HUDEP-2 (cell line): ENCODE measurements at regions not wholly inside any gene's neighbourhood (a gene's known extent, or its start where the extent isn't known, plus 50 kb on each side); places are given as distances from the start of the nearest gene placed in this dataset.

Source experiments
- DNase-seq, 76 experiments: peaks; one replicate each; lab custom pipeline; 2025; ENCODE audit not compliant: unreplicated experiment in 76 of 76; lab: John Stamatoyannopoulos, UW

GRCh38 chr2:228866044-228866443 is 405.0 kb downstream of the PID1 start:
- DNase-seq = no peak

DNA sequence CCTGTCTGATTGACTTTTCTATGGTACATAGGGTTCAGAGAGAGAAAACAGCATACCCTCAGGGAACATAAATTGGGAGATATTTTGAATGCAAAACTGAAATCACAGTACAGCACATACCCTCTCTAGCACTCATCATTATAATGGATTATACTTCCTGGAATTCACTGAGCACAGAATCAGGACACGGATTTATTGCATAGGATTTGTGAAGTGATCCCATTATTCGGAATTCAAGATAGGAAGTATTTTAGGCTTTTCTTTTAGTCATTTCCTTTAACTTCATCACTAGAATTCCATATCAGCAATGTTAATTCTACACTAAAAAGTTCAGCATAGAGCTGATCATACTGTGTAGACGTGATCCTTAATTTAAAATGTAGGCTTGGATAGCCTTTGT is 407.0 kb downstream of the PID1 start:
- no peak for DNase-seq

- no peak for DNase-seq
Measured at GRCh38 chr2:228860601-228861285, 410.3 kb downstream of the PID1 start.

DNA sequence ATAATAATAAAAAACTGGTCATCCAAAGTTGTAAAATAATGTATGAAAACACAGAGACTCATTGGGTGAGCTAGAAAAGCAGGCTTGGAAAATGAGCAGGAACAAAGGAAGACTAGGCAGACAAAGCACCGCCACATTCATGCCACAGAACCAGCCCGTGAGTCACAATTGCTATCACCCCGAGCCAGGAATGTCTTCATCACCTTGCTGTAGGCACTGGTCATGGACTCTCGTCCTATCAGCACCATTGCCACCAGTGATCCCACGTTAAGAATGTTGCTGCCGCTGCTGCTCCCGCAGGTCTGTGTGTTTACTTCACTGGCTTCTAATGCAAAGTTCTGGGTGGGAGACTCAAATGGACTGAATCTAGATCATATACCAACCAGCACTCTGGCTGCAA is 417.9 kb downstream of the PID1 start:
- DNase-seq = no peak

- no peak for DNase-seq
Measured at GRCh38 chr2:228848638-228849037, 422.4 kb downstream of the PID1 start.

DNA sequence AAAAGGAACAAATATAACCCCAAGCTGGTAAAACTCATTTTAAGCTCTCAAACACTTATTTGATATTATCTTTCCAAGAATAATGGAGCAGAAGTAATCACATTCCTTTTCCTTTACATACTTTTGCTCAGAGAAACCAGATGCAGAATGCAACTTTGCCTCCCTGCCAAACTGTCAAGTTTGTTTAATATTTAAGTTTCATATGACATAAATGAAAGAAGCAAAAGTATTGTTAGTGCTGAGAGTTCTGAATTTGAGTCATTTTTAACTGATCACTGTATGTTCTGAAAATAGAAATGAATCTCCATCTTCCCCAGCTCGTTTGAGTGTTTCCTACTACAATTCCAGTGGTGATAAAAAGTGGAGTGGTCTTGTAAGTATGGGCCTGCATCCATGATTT is 423.4 kb downstream of the PID1 start:
- DNase-seq = no peak

- no peak for DNase-seq
Measured at GRCh38 chr2:228846161-228846560, 424.9 kb downstream of the PID1 start.

DNA sequence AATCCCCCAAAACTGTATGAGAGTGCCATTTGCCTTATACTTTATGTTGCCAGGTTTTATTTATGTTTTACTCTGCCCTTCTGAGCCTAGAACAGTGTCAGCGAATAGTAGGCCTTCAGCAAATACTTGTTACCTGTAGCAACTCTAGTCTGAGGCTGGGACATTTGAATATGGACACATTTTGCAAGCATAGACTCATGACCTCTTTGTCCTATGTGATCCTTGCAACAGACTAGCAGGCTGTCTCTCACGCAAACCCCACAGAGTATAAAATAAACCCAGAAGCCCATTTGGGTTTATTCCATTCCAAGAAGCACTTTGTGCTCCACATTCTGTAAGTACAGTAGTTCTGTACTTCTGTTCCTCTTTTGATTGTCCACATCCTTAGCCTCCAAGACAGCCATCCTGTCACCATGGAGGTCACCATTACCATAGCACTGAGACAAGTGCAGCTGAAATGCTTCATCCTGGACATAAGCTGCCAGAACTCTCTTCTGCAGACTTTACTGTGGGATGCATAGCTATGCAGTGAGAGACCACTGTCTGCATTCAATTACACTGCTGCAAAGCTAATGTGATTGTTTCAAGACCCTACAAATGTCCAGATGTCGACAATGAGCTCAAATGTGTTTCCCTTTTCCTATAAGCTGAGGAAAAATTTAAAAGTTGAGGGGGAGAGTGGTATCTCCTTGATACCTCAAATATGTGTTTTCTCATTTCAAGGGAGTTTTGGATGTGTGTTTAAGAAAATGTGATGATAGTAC is 425.7 kb downstream of the PID1 start:
- DNase-seq = no peak

DNA sequence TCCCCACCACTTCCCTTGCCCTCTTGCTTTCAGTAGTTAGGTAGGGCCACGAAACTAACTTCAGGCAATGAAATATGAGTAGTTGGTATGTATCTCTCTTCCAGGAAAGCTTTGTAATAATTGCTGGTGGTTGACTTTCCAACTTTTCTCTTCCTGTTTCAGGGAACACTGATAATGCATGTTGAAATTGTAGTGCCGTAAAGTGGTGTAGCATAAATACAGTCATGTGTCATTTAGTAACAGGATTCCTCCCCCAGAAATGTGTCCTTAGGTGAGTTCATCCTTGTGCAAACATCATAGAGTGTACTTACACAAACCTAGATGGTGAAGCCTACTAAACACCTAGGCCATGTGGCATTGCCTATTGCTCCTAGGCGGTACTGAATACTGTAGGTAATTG is 429.2 kb downstream of the PID1 start:
- DNase-seq = no peak

DNA sequence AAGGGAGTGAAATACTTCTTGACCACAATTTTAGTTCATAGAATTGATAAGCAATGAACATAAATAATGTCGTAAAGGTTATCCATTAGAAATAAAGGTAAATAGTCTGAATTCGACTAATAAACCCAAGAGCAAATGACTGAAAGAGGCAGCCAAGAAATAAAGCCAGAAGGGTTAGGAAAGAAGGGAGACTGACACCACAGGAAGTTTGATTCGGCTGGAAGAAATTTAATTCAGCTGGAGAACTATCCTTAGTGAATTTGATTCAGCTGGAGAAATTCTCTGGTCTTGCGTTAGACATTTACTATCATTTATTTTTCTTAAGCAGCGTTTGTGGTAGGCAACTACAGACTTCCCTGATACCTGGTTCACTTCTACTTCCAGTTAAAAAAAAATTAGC is 429.6 kb downstream of the PID1 start:
- DNase-seq = no peak

- DNase-seq = no peak
Measured at GRCh38 chr2:228840743-228841114, 430.4 kb downstream of the PID1 start.

- no peak for DNase-seq
Measured at GRCh38 chr2:228840113-228840742, 430.9 kb downstream of the PID1 start.

GRCh38 chr2:228839421-228839876 is 431.6 kb downstream of the PID1 start:
- DNase-seq = no peak

DNA sequence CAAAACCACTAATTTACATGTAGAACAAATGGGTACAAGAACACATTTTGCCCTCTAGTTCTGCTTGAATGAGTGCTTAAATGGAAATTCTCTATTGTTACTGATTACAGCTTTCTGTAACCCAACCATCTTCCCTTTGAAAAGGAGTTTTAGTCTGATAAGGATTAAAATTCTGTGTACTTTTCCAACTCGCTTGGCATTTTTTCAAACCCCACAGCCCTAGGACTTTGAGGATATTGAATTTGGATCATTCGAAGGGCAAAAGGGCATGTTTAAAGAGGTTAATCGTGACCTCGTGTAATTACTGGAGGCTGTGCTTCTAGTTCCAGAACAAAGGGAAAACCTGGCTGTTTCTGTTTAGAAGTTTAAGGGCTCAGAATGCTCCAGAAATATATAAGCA is 432.3 kb downstream of the PID1 start:
- no peak for DNase-seq

DNA sequence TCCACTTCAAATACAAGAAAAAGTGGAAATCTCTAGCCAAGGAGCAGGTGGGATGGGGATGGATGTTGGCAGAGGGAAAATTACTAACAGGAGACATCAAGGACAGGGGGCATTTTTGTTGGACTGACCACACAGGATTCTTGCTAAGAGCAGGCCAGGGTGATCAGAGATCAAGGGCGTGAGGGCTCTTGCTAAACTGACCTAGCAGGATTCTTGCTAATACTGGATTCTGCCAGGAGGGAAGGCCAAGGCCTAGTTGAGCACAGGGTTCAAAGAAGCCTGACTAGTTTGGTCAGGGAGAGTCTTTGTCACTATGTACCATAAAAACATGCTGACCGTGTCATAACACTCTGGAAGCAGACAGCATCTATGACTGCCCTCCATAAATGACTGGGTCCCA is 442.7 kb downstream of the PID1 start:
- DNase-seq = no peak

DNA sequence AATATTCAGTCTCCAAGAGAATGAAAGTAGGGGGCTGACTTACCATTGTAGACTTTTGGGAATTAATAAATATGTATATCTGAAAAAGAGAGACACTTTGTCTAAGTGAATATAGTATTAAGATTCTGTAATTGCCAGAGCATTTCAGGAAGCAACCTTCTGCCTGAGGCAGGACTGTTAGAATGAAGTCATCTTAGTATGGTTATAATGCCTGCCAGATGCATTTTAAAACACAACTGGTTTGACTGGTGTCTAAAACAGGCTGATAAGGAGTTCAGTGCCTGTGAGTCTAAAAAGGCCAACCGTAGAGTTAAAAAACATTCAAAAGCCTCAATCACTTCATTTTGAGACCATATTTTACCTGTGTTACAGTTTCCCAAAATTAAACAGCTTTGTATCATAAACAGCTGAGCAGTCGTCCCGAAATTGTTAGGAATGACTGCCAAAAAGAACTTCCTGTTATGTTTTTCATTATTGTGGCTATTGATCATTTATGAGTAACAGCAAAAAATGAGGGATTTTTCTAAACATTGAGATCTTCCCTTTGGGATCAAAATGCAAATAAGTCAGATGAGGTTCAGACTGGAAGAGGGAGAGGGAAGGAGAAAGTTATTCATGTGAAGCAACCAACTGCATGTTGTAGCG is 443.9 kb downstream of the PID1 start:
- no peak for DNase-seq

DNA sequence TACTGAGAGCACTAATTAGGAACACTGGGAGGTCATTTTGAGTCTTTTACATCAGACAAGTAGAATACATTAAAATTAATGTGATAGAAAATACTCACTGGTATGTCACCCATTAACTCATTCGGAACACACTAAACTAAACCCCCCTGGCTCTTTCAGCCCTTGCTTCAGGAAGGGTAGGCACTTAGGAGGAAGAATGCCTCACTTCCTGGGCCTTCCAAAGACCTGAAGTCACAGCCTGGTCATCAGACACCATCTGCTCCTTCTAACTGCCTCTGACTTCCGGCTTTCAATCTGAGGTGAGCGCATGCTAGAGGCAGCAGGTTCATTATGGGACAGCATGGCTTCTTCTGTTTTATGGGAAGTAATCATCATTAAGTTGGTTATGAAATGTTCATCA is 451.4 kb downstream of the PID1 start:
- DNase-seq = no peak

DNA sequence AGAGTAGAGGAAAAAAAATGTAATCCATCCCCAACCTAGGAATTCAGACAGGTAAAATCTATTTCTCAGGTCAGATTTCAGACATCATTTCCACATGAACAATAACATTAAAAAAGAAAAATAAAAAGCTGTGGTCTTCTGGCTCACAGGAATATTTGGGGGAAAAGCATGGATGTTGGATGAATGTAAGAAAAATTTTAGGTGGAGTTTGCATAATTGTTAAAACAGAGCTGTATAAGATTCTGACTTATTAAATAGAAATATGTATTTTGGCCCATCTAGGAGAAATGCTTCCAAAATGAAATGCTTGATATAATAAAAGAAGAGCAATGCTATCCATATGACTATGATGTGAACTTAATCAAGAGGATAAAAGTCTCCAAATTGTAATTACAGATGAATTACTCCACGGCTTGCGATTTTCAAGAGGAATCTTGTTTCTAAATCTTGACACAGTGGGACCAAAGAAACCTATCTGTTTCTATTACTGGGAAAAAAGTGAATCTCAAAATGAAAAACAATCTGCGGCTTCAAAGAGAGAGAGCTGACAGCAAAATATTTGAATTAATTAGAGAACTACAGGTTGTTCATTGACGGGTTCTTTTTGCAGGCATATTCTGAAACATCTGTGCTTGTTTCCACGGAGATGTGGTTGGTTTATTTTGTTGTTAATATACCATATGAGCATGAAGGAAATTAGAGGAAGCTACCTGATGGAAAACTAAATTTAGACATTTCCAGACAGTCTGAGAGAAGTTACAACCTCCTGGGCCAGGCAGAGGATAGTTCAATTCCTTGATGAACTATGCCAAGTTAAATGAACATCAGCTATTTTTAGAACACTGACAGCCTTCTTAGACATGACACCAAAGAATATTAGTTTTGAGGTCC is 468.7 kb downstream of the PID1 start:
- no peak for DNase-seq

DNA sequence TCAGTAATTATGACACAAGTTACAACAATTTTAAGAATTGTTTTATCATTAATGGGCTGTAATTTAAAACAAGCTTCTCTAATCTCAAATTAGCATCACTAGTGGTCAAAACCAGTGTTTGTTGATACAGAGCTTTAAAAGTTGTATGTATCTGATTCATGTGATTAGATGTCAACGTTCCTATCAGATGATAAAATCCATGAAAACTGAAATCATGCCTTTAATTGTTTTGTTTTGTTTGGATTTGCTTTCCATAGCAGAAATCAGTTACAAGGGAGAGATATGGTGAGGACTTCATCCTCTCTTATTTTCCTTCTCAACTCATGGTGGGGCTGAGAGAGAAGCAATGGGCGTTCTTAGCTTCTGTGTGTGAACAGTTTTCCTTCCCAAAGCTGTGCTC is 469.6 kb downstream of the PID1 start:
- DNase-seq = no peak

GRCh38 chr2:228799208-228799588 is 471.9 kb downstream of the PID1 start:
- DNase-seq = no peak
